ENCODE measurements at regions not wholly inside any gene's neighbourhood (a gene's known extent, or its start where the extent isn't known, plus 50 kb on each side); places are given as distances from the start of the nearest gene placed in this dataset.

- TF ChIP-seq POLR2A (IDR thresholded peaks at IDR 0.05; ENCODE audit: low read depth, low read length) (no peak), BHLHE40 (IDR thresholded peaks at IDR 0.05; ENCODE audit: low read depth, low read length) (no peak), CTCF (conservative IDR thresholded peaks at IDR 0.05; ENCODE audit: low read depth, low read length) (no peak), SMC3 (IDR thresholded peaks at IDR 0.05; ENCODE audit: low read depth, low read length) (no peak), ELK1 (IDR thresholded peaks at IDR 0.05; ENCODE audit: borderline replicate concordance, low read depth, low read length) (no peak), RAD21 (IDR thresholded peaks at IDR 0.05; ENCODE audit: low read length) (no peak), NFE2L2 (IDR thresholded peaks at IDR 0.05; ENCODE audit: low read depth, low read length) (no peak)
These were observed 1164.9 kb downstream of the DNAJB9 start for GRCh38 chr7:109734601-109735000.
